HEK293 (cell line): ENCODE measurements at regions not wholly inside any gene's neighbourhood (a gene's known extent, or its start where the extent isn't known, plus 50 kb on each side); places are given as distances from the start of the nearest gene placed in this dataset.

Source experiments
- CTCF ChIA-PET: fragments of 350-600 bp; formaldehyde crosslinking; extraction: SDS; loops from one replicate; lab custom pipeline; 2021; ENCODE audit warnings: antibody characterized with exemption; lab: Yijun Ruan, JAX
- POLR2A ChIA-PET: fragments of 300-600 bp; formaldehyde crosslinking; extraction: SDS; loops from one replicate; lab custom pipeline; 2020; ENCODE audit warnings: antibody characterized with exemption, inconsistent platforms; lab: Yijun Ruan, JAX
- H3K27ac ChIP-seq: fragments of 200-500 bp; sonication (Bioruptor generic); 2 replicates; pipeline ENCODE4 v1.5.1; 2014; ENCODE audit warnings: low read depth, low read length, control low read depth, inconsistent platforms; ENCODE audit errors: extremely low read depth
- H3K36me3 ChIP-seq, 2 experiments: fragments of 200-500 bp in 1 of 2; sonication (Bioruptor generic) in 1 of 2; 1 replicate in 1 of 2; 2 replicates in 1 of 2; pipeline ENCODE4 v1.5.1; 2014 to 2017; ENCODE audit warnings: inconsistent platforms in 2 of 2, low read length in 2 of 2; ENCODE audit not compliant: control insufficient read depth in 2 of 2, insufficient read depth in 1 of 2
- H3K4me1 ChIP-seq: fragments of 200-500 bp; sonication (Bioruptor generic); 2 replicates; pipeline ENCODE4 v1.5.1; 2014; ENCODE audit warnings: mild to moderate bottlenecking, low read length, inconsistent platforms; ENCODE audit not compliant: control insufficient read depth, insufficient read depth
- H3K4me3 ChIP-seq: 2 replicates; pipeline ENCODE4 v1.5.1; 2011; ENCODE audit warnings: low read depth, mild to moderate bottlenecking, control low read depth, low read length, moderate library complexity
- H3K9me3 ChIP-seq: fragments of 200-500 bp; sonication (Bioruptor generic); 2 replicates; pipeline ENCODE4 v1.5.1; 2014; ENCODE audit warnings: low read depth, low read length, inconsistent platforms; ENCODE audit not compliant: control insufficient read depth, insufficient read depth
- GFI1B ChIP-seq: fragments of 450-650 bp; formaldehyde crosslinking; IDR thresholded peaks from 2 replicates; pipeline ENCODE4 v1.5.1; 2016; ENCODE audit warnings: missing biosample characterization, missing genetic modification characterization
- HIC1 ChIP-seq: fragments of 450-650 bp; formaldehyde crosslinking; IDR thresholded peaks from 2 replicates; pipeline ENCODE4 v1.5.1; 2016; ENCODE audit warnings: missing biosample characterization, missing genetic modification characterization
- KLF7 ChIP-seq: fragments of 450-650 bp; formaldehyde crosslinking; IDR thresholded peaks from 2 replicates; pipeline ENCODE4 v1.5.1; 2016; ENCODE audit warnings: missing biosample characterization, missing genetic modification characterization, borderline replicate concordance
- PRDM10 ChIP-seq: fragments of 450-650 bp; formaldehyde crosslinking; IDR thresholded peaks from 2 replicates; pipeline ENCODE4 v1.5.1; 2016; ENCODE audit warnings: missing biosample characterization, missing genetic modification characterization
- REPIN1 ChIP-seq: fragments of 450-650 bp; formaldehyde crosslinking; IDR thresholded peaks from 2 replicates; pipeline ENCODE4 v1.5.1; 2017; ENCODE audit warnings: missing biosample characterization, missing genetic modification characterization, low read depth
- TCF7L2 ChIP-seq: IDR thresholded peaks from 2 replicates; pipeline ENCODE4 v1.6.1; 2011; ENCODE audit warnings: low read depth, mild to moderate bottlenecking, inconsistent platforms, low read length, moderate library complexity, borderline replicate concordance
- WT1 ChIP-seq: fragments of 450-650 bp; formaldehyde crosslinking; IDR thresholded peaks from 2 replicates; pipeline ENCODE4 v1.5.1; 2016; ENCODE audit warnings: missing biosample characterization, missing genetic modification characterization
- ZBTB44 ChIP-seq: fragments of 450-650 bp; IDR thresholded peaks from 2 replicates; pipeline ENCODE4 v1.5.1; 2018; ENCODE audit warnings: missing biosample characterization, mild to moderate bottlenecking, missing genetic modification characterization
- ZBTB49 ChIP-seq: fragments of 450-650 bp; formaldehyde crosslinking; IDR thresholded peaks from 2 replicates; pipeline ENCODE4 v1.5.1; 2016; ENCODE audit warnings: missing biosample characterization, missing genetic modification characterization, low read depth
- ZBTB6 ChIP-seq: fragments of 450-650 bp; formaldehyde crosslinking; IDR thresholded peaks from 2 replicates; pipeline ENCODE4 v1.5.1; 2017; ENCODE audit warnings: missing biosample characterization, missing genetic modification characterization
- ZBTB8A ChIP-seq: fragments of 450-650 bp; formaldehyde crosslinking; IDR thresholded peaks from 2 replicates; pipeline ENCODE4 v1.5.1; 2016; ENCODE audit warnings: missing biosample characterization, missing genetic modification characterization
- ZNF16 ChIP-seq: fragments of 450-650 bp; formaldehyde crosslinking; IDR thresholded peaks from 2 replicates; pipeline ENCODE4 v1.5.1; 2016; ENCODE audit warnings: low read depth, missing biosample characterization, missing genetic modification characterization
- ZNF341 ChIP-seq: fragments of 450-650 bp; formaldehyde crosslinking; IDR thresholded peaks from 2 replicates; pipeline ENCODE4; 2016; ENCODE audit warnings: low read depth, missing biosample characterization, missing genetic modification characterization
- ZNF366 ChIP-seq: fragments of 450-650 bp; formaldehyde crosslinking; conservative IDR thresholded peaks from 2 replicates; pipeline ENCODE4 v1.5.1; 2016; ENCODE audit warnings: missing biosample characterization, missing genetic modification characterization
- ZNF404 ChIP-seq: fragments of 450-650 bp; formaldehyde crosslinking; IDR thresholded peaks from 2 replicates; pipeline ENCODE4 v1.5.1; 2017; ENCODE audit warnings: missing biosample characterization, missing genetic modification characterization
- ZNF549 ChIP-seq: fragments of 450-650 bp; IDR thresholded peaks from 2 replicates; pipeline ENCODE4 v1.5.1; 2018; ENCODE audit warnings: missing biosample characterization, missing genetic modification characterization, mild to moderate bottlenecking, inconsistent platforms, moderate library complexity
- ZNF558 ChIP-seq: fragments of 450-650 bp; formaldehyde crosslinking; IDR thresholded peaks from 2 replicates; pipeline ENCODE4 v1.5.1; 2016; ENCODE audit warnings: missing biosample characterization, missing genetic modification characterization
- ZNF664 ChIP-seq: fragments of 450-650 bp; formaldehyde crosslinking; IDR thresholded peaks from 2 replicates; pipeline ENCODE4 v1.5.1; 2016; ENCODE audit warnings: missing biosample characterization, missing genetic modification characterization
- ZNF785 ChIP-seq: fragments of 450-650 bp; formaldehyde crosslinking; IDR thresholded peaks from 2 replicates; pipeline ENCODE4 v1.5.1; 2016; ENCODE audit warnings: missing biosample characterization, missing genetic modification characterization

GRCh38 chr5:92908952-92909601, 671.9 kb downstream of the NR2F1-AS1 start (continued):
- TF ChIP-seq ZBTB44 (tag by site-specific recombination) (no peak), ZNF366 (tag by site-specific recombination) (no peak), TCF7L2 (no peak), REPIN1 (tag by site-specific recombination) (no peak), ZNF664 (tag by site-specific recombination) (no peak), ZNF785 (tag by site-specific recombination) (no peak), PRDM10 (no peak)

- TF ChIP-seq ZBTB49 (no peak), ZNF558 (tag by site-specific recombination) (no peak), HIC1 (tag by site-specific recombination) (no peak), ZNF341 (tag by site-specific recombination) (no peak), ZNF404 (no peak), ZBTB8A (tag by site-specific recombination) (no peak), ZBTB6 (tag by site-specific recombination) (no peak), WT1 (no peak), ZNF549 (tag by site-specific recombination) (no peak), ZNF16 (tag by site-specific recombination) (no peak), KLF7 (no peak), GFI1B (tag by site-specific recombination) (no peak)
- ChIA-PET CTCF (interaction anchor here (0.5 to 1.9 kb wide), 6 partner anchors 8 to 1986 kb away, joined by 3 to 8 read pairs (median 3); no protein-coding TSS in a partner anchor), POLR2A (no interaction called here)
- Histone ChIP-seq H3K27ac (no peak overlapping the region), H3K9me3 (no peaks in the 10 kb centered on the region), H3K36me3 (no peaks in the 10 kb centered on the region), H3K4me1 (no peaks in the 10 kb centered on the region), H3K4me3 (no peak overlapping the region)
These were observed 672.9 kb downstream of the NR2F1-AS1 start for GRCh38 chr5:92907938-92908606.
